Activated CD4-positive, alpha-beta T cell treated with anti-CD3 and anti-CD28 coated beads, Interleukin-2, amount 50 U/mL, for 16 hours (primary cell): ENCODE measurements at regions not wholly inside any gene's neighbourhood (a gene's known extent, or its start where the extent isn't known, plus 50 kb on each side); places are given as distances from the start of the nearest gene placed in this dataset.
A peak's percentile ranks its signal among the peaks of the same experiment; 100 is the strongest.

Experiments used
- DNase-seq: peaks from one replicate; pipeline ENCODE4 v3.0.0-alpha.2; 2020

DNA sequence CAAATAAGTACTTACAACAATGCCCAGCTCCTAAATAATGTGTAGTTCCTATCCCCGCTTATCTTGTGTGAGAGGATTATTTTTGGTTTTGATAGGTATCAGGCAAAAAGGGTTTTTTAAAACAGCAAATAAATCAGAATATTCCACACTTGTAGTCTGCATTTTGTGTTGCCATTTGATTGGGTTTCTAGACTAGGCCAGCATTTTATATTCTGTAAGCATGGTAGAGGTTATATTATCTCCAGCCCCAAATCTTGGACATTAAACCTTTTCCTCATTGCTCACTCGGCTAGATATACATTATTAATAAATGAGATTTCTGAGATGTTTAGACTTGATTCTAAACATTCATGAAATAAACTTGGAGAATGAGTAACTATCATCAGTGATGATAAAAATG is 165.7 kb upstream of the C1orf21 start:
- no peak for DNase-seq

DNA sequence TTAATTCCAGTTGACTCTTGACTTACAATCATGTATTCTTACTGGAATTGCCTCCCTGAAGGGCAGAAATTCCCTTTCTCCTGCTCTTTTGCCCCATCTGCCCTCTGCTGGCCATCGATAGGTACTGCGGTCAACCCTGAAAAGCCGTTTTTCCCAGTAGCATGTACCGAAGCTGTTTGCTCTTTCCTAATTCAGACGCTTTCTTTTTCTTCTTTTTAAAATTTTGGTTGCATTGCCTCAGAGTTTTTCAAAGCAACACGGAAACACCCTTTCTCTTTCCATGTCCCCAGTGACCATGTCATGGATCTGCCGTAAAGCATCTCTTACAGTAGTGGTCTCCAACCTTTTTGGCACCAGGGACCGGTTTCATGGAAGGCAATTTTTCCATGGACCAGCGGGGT is 164.2 kb upstream of the C1orf21 start:
- peak; percentile 58 for DNase-seq

DNA sequence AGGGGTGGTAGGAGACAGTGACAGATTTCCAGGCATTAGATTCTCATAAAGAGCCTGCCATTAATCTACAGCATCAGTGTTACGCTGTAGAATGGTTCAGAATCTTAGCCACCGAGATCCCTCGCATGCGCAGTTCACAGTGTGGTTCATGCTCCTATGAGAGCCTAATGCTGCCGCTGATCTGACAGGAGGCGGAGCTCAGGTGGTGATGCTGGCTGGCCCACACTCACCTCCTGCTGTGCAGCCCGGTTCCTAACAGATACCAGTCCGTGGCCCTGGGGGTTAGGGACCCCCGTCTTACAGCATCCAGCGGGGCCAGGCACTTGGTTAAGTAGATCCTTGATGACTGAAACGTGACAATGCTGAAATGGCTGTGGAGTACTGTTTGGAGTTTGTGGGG is 163.6 kb upstream of the C1orf21 start:
- DNase-seq: peak; percentile 4

DNA sequence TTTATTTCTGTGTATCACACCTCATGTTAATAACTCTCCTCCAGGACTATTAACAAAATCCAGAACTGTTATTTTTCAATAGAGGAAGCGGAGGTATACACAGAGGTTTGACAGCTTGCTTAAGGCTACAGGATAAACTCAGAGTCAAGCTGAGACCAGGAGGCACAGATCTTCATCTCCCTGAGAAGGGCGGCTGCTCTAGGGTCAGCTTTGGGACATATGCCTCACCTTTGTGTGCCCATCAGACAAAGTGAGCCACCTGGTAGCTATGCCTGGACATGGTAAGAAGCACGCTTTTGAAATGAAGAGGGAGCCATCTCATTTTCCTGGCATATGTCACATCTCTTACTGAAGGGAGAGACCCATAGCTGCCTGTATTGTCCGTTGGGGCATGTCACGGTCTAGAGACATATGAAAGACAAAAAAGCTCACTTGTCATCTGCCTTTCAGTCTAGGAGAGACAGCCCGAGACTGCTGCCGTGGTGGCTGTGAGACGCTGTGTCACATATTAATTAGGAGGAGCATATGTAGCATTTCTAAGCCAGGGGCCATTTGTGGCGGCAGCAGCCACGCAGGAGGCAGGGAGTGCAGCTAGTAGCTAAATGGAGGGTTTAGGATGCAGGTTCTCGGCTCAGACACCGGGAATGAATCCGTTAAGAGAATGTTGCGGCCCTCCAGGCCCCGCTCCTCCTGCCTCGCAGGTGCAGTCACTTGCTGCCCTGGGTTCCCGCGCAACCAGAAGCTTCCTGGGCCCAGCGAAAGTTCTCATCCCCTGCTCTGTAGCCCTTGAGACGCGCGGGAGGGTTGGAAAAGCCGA is 161.3 kb upstream of the C1orf21 start:
- DNase-seq: no peak

DNA sequence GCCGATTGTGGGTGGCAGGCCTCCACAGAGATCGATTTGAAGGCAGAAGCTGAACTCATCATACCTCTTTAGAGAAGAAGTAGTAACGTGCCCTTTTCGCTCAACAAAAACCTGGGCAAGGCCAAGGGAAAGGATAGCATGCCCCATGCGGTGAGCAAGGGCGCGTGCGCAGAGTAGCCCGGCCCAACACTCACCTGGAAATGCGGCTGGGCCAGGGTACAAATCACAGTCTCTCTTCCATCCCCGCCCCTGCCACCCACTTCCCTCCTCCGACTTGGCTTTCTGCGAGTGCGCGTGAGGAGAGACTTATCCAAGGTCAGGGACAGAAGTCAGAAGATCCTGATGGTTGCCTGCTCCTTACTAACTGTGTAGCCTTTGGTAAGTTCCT is 160.7 kb upstream of the C1orf21 start:
- DNase-seq: no peak

DNA sequence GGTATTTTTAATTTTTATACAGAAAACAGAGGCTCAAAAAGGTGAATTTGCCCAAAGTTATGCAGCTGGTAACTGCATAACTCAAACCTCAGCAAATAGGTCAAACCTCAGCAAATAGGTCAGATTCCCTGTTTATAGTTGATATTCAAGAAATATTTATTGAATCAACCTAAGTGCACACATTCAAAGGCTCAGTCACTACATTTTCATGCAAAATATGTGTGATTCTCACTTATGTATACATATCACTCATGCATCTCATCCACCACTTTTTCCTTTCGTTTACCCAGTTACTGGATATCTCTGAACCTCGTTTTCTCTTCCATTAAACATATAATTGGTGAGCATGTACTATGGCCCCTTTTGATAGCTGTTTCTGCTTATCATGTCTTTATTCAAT is 158.3 kb upstream of the C1orf21 start:
- DNase-seq: no peak

DNA sequence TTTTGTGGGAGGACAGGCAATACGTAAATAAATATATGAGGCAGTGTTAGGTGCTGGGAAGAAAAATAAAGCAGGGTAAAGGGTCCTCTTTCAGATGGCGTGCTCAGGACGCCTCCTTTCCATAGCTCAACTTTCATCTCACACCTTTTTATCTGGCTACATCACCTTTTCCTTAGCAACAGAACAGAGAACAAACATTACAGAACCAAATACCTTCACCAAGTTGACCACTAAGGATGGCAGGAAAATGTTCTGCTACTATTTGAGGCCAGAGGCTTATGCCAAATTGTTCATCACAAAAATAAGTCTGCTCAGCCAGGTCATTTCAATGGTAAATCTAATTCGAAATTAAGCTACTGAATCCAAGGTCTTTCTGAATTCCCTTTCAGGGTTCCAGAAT is 149.2 kb upstream of the C1orf21 start:
- no peak for DNase-seq

DNA sequence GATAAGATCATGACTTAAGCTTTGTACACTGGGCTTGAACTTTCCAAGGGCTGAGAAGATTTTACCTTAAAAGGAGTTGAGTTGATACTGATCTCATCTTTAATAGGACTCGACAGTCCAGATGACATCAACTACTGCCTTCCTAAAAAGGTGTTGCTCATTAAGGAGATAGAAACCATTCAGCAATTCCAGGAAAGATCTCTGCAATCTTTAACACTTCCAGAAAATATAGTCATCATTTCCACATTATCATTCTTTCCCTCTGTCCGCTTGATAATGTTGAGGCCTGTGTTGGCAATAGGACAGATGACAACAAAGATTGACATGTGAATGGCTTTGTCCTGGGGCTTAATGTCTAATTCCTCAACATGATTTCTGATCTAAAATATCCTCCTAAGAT is 145.4 kb upstream of the C1orf21 start:
- no peak for DNase-seq

DNA sequence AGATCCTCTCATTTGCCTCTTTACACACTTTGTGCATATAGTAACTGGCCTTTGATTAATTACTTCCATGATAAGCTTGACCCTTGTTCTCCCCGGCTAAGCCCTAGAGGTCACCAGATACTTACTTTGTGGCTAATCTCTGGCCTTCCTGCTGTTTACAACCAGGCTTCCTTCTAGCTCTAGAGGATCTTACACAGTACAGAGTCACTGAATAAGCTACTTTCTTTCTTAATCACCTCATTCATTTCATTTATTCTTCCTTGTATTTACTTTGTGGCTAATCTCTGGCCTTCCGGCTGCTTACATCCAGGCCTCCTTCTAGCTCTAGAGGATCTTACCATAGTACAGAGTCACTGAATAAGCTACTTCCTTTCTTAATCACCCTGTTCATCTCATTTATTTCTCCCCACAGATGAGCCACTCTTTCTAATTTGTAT is 144.3 kb upstream of the C1orf21 start:
- no peak for DNase-seq

DNA sequence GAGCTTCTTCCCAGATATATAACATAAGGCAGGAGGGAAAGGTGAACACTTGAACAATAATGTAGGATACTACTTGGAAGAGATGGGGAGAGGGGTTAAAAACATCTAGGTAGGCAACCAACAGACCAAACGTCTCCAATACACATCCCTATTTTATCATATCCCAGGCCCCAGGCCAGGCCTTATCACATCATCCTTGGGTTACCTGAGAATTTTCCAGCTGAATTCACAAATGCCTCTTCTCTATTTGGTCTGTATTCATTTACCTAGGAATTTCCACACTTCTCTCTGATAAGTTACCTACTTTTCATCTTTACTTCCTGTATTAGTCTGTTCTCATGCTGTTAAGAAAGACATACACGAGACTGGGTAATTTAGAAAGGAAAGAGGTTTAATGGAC is 141.9 kb upstream of the C1orf21 start:
- DNase-seq: no peak

DNA sequence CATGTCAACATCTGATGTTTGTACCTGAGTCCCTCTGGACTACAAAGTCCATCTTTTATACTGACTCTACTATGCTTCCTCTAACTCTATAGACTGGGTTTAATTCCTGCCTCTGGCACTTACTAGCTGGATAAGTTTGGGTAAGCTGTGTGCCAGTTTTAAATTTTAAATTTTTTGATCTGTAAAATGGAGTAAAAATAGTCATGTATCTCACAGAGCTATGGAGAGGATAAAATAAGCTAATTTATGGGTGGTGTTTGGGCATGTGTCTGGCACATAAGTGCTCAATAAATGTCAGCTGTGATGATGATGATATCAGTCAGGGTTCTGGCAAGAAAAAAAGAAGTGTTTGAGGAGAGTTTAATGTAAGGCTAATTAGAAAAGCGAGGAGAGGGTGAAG is 139.2 kb upstream of the C1orf21 start:
- DNase-seq: no peak

DNA sequence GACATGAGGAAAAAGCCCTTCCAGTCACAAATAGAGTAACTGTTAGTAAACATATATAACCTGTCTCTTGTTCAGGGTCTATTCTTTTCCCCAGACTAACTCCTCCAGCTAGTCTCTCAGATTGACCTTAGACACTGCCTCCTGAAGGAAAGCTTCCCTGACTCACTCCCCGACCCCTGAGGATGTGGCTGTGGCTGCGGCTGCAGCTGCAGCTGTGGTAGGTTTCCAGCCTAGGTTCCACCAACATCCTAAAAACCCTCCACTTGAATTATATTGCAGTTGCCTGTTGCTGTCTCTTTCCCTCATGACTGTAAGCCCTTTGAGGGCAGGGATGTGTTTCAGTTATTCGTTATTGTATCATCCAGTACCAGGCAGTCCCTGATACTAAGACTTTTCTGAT is 132.9 kb upstream of the C1orf21 start:
- DNase-seq: no peak

DNA sequence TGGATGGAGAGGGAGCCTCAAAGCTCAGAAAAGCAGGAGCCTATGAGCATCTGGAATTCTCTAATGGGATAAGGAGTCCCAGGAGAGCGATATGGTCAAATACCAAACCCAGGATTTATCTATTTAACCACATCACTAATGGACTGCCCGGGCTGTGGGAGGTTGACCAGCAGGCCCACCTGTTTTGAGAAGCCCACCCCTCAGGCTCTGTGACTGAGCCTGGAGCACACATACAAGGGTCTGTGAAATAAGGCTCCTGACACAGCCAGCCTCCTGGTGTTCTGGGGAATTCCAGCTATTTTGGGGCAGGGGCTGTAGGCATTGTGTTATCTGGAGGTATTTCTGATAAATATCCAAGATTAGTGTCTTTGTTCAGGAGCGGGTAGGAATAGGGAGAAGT is 132.0 kb upstream of the C1orf21 start:
- no peak for DNase-seq

DNA sequence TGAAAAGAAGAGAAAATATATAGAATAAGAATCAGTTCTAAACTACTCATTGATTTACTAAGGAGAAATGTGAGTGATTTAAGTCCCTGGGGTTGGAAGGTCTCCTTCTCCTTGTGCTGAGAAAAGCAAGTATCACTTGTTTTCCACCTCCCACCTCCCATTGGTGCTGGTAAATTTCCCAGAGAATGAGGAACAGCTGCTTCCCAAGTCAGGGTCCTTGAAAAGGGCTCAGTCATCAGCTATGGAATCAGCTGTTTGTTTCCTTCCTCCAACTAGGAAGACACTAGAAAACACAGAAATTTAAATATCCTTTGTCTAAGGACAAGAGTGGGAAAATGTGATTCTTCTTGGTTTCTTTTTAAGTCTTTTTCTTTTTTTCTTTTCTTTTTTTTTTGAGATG is 131.3 kb upstream of the C1orf21 start:
- no peak for DNase-seq

DNA sequence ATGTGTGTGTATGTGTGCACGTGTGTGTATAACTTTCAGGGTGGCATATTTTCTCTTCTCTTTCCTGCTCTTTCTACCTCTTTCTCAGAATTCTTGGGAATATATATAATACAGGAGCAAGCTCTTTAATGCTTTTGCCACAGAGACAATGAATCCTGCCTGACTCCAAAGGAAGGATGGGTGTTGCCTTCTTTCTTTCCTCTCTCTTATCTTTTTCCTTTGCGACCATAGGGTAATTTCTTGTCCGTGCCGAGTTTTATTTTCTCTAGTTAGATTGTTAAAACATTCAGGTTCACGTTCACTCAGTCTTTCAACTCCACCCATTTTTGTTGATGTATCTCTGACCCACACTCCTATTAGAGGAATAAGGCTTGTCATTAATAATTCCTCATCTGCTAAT is 129.0 kb upstream of the C1orf21 start:
- DNase-seq: no peak

DNA sequence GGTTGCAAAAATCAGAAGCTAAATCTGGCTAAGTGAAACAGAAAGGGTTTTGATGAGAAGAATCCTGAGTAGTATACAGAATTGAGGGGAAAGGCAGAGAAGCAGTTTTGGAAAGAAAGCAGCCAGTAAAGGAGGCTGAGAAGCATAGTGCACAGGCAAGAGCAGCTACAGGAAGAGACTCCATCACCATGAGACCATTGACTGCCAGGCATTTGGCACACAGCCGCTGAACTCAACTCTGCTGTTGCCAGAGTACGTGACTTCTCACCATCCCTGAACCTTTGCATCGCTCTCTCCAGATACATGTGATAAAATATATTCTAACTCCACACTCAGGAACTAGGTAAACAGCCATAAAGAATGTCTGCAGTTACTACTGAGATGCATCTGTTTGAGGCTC is 128.3 kb upstream of the C1orf21 start:
- no peak for DNase-seq

DNA sequence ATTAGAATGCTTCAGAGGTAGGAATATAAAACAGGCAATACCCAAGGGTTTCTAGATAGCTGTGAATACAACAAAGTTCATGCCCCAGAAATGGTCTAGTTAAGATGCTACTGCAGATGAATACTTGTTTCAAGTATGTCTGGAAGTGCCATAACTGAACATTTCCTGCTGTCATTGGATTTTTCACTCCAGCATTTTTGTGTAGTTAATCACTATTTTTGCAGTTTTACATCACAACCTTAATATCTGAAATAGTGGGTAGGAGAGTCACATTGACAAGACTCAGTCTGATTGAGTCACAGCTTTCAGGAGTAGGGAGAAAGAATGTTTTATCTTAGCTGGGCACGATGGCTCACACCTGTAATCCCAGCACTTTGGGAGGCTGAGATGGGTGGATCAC is 126.4 kb upstream of the C1orf21 start:
- no peak for DNase-seq

DNA sequence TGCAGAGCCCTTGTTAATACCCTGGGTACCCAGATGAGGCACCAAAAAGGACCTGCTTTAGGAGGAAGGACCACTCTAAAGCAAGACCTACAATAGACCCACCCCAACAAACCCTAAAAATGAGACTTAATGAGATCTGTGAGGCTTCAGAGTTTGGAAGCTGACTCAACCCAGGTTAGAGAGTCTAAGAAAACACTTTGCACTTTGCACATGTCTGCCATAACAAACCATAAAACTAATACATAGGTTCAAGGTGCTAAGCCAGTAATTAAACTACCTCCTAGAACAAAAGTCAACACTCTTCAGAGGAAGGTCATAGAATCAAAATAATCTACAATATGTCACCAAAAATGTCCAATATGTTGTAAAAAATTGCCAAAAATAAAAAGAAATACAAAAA is 124.7 kb upstream of the C1orf21 start:
- DNase-seq: no peak

DNA sequence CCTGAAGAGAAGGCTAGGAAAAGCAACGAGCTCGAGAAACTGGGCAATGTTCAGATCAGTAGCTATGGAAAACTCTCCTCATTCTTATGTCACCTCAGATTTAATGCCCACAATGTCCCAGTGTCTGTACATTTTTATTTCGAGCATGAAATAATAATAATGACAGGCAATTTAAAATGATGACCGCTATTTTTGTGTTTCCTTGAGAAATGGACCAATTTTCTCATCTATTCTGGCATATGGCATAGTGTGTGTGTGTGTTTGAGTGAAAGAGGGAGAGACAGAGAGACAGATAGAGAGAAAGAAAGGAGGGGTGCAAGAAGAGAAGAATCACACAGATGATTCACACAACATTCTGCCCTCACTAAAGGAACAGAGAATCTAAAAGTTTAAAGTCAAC is 119.1 kb upstream of the C1orf21 start:
- DNase-seq: no peak

DNA sequence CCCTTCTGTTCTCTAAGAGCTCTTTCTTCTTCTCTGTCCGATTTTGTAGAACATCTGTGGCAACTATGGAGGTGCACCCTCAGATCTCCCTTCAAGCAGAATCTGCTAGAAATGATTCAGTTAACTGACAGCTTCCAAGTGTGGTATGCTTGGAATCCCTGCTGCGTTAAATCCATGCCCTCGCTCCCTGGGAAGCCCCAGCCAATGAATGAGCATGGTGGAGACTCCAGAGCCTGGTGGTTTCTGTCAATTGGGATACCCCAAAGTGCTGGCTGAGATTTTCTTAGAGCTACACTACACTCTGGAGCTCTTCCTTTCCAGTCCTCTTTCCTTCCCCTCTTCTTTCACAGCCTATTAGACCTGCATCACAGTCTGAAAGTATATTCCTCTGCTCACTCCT is 116.3 kb upstream of the C1orf21 start:
- no peak for DNase-seq

DNA sequence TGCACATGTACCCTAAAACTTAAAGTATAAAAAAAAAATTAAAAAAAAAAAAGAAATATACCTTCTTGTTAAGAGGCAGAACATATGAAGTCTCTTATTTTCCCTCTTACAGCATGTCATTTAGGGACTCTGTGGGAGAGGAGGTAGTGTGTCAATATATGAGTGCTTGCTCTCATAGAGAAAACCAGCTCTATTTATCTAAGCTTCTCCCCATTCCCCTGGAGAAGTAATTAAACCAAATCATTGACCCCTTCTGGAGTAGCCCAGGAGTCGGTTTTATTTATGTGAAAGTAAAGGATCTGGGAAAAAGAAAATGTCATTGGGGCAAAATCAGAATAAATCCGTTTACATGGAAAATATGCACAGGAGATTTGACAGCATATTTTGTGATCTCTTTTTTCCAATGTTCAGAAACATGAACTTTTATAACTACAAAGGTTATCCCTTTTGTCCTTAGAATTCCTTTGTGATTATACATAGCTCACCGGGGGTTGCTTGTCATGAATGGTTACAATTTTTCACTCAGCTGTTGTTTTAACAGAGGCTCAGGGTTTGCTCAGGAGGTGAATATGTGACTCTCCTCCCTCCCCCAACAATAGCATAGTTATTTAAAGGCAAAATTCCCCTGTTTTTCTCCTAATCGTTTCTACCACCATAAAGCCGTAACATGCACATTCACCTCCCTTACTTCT is 114.5 kb upstream of the C1orf21 start:
- DNase-seq: no peak

DNA sequence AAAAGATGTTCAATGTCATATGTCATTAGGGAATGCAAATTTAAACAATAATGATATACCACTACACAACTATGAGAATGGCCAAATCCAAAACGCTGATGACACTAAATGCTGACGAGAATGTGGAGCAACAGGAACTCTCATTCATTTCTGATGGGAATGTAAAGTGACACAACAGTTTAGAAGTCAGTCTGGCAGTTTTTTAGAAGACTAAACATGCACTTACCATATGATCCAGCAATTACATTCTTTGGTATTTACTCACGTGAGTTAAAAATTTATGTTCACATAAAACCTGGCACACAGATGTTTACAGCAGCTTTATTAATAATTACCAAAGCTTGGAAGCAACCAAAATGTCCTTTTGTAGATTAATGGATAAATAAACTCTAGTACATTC is 110.4 kb upstream of the C1orf21 start:
- no peak for DNase-seq

DNA sequence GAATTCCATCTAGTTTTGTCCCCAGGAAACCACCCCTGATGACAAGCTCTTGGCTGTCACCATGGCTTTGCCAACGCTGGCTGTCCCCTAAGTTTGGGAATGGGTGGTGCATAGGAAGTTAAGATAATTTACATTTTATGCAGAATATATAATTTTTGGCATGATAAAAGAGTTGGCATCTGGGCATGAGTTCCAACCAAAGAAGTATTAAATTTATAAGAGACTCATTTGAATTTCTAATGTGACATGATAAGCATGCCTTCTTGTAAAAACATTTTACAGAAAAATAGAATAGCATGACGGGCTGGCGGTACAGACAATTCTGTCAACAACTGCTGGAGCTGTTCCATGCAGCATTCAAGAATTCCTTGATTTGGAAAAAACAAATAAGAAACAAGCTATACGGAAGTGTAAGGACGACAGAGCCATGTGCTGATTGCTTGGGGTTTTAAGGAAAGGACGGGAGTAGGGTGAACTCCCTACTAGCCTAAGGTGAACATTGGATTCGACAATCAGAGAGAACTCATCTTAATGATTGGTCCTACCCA is 106.8 kb upstream of the C1orf21 start:
- DNase-seq: no peak

DNA sequence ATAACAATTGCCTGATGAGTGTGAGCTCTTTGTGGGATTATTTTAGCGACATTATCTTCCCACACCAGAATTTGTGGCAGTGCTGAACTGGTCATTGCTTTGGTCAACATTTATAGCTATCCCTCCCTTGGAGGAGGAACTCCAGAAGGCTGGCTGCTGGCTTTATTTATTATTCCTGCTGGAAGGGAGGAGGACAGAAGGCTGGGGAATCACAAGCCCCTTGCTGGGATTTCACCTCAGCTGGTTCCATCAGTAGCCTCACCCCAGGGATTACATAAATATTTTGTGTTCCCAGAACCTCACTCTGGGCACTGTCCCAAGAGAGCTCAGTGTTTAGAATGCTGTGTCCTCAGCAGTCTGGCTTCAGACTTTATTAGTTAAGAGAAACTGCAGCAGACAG is 102.8 kb upstream of the C1orf21 start:
- DNase-seq: no peak

DNA sequence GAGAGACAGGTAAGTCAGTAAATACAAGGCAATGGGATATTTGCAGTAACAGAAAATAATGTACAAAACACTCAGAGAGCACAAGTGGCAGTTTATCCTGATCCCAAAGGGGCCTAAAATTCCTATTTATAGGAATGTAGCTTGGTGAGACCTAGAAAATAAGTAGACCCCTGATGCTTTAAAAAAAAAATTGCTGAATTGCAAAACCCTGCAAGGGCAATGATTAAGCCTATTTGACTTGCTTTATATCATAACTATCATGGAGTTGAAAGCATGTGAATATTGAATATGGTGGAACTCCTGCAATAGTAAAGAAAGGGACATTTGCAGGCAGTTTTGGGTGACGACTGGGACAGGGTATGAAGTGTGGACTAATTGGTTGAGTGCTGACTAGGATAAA is 101.9 kb upstream of the C1orf21 start:
- DNase-seq: no peak
